Prostate gland (tissue), 2 donors: ENCODE measurements at regions not wholly inside any gene's neighbourhood (a gene's known extent, or its start where the extent isn't known, plus 50 kb on each side); places are given as distances from the start of the nearest gene placed in this dataset.

Experiments
- CTCF ChIP-seq, 4 experiments: fragments of 200-600 bp in 2 of 4; fragments of 450-650 bp in 2 of 4; sonication (generic) in 2 of 4; IDR thresholded peaks; 1 replicate in 3 of 4; 2 replicates in 1 of 4; pipeline ENCODE4 v1.5.1; 2016 to 2019; ENCODE audit warnings: antibody characterized with exemption in 4 of 4, mild to moderate bottlenecking in 2 of 4, moderate library complexity in 2 of 4
- POLR2A ChIP-seq: fragments of 450-650 bp; IDR thresholded peaks from one replicate; pipeline ENCODE4 v1.6.1; 2016; ENCODE audit warnings: antibody characterized with exemption, mild to moderate bottlenecking

- TF ChIP-seq CTCF (IDR thresholded peaks at IDR 0.05) (no peak), POLR2A (no peak)
Measured at GRCh38 chr6:85000001-85000400, 235.6 kb upstream of the TBX18 start.
